GM04504 (cell line): ENCODE measurements at regions not wholly inside any gene's neighbourhood (a gene's known extent, or its start where the extent isn't known, plus 50 kb on each side); places are given as distances from the start of the nearest gene placed in this dataset.

Experiments
- DNase-seq: peaks from one replicate; pipeline ENCODE4 v3.0.0-alpha.2; 2012; ENCODE audit warnings: low read depth

DNA sequence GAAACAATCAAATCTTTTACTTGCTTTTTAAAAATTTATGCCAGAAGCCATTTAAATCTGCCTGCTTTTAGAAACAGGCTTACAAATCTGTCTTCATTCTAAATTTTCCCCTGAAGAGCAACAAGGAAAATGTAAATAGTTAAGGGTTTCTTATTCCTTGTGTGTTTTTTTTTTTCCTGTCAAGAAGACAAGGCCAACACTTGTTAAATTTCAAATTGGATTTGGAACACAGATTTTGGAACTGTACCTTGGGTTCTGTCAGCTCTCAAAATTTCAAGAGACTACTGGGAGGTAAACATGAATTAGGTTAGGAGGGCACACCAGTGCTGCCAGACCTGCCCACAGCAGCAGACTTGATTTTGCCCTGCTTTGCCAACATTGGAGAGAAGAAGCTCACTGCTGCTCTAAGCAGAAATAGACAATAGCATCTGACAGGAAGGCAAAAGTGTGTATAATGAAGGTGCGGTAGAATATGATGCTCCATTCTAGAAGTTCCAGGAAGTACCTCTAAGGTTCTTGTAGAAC is 121.7 kb downstream of the NHLRC3 start:
- no peak for DNase-seq

DNA sequence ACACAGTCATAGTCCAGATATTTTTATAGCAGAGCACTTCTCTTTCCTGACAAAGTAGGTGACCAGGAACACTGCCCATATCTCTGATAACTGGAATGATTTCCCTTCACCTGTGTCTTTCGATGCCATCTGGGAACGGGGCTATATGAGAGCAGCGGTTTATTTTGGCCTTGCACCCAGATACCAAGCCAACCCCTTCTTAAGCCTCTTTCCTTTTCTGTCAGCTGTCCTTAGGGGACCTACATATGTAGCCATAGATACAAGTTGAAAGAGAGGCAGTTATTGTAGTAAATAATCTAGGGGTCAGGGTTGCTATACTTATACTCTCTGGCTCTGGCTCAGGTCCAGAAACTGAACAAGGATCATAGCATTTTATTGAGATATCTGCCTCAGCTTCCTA is 128.8 kb downstream of the NHLRC3 start:
- DNase-seq, result no peak

DNA sequence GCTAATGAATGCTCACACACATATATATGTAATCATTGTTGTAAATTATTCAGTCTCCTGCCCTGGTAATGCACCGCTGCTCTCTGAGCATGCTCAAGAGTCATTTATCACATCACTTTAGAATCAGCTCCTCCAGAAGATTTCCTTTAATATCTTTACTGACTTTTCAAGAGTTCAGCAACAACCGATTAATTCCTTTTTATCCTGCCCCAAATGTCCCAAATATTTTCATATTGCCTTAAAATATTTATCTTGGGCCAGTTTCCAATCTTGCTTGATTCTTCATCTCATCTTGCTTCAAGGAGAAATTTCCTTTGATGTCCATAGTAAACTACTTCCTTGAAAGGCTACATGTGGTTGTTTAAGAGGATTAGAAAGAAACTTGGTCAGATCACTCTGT is 132.5 kb downstream of the NHLRC3 start:
- DNase-seq, result no peak

DNA sequence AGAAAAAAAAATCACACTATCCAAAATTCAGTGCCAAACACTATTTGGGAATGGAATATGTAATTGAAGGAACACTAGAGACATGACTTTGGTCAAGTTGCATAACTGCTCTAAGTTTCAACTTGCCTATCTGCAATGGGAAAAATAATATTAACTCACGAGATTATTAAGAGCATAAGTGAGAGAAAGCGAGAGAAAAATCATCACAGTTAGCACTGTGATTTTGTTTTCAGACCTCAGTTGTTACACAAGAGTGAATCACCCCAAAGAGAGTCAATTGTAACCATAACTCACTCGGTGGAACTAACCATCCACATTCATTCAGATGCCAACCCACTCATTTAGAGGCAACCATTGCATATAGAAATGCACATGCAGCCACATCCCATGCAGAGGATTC is 147.1 kb downstream of the NHLRC3 start:
- DNase-seq, result no peak

DNA sequence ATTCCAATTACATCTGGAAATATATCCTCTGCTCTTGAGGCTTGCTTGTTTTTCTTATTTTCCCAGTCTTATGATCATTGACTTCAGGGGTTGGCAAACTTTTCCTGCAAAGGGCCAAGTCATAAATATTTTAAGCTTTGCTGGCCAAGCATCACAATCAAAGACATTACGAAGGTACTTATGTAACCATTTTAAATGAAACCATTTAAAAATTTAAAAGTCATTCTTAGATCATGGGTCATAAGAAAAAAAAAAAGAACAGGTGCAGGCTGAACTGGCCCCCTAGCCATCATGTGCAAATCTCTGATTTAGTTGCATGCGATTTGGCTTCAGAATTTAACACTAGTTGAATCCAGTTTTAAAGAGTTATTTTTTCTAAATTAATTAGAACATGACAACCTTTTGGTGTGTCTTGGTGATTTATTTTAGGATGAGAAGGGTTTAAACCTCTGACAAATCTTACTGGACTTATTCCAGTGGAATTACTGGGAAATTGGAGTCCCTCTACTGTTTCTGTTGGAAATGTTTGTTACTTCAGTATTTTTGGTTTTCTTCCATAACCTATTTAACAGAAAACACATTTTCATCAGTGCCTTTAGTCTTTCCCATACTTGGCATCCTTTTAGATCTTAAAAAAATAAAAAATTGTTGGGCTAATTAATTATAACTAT is 148.1 kb downstream of the NHLRC3 start:
- no peak for DNase-seq

DNA sequence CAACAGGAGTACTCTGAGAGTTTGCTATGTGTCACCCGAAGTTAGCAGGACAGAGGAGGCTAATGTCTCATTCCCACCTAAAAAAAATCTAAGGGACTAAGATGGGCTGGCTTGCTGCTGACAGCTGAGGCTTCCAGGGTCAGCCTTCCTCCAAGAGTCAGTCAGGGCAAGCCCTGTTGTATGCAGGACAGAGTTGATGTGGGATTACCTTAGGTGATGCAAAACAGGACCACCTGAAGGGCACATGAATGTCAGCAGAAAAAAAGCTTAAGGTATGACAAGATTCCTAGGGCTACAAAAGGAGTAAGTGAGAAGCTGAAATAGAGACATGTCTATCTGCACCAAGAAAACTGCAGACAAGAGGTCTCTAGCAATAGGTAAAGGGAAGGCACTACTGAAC is 151.5 kb downstream of the NHLRC3 start:
- DNase-seq, result no peak

DNA sequence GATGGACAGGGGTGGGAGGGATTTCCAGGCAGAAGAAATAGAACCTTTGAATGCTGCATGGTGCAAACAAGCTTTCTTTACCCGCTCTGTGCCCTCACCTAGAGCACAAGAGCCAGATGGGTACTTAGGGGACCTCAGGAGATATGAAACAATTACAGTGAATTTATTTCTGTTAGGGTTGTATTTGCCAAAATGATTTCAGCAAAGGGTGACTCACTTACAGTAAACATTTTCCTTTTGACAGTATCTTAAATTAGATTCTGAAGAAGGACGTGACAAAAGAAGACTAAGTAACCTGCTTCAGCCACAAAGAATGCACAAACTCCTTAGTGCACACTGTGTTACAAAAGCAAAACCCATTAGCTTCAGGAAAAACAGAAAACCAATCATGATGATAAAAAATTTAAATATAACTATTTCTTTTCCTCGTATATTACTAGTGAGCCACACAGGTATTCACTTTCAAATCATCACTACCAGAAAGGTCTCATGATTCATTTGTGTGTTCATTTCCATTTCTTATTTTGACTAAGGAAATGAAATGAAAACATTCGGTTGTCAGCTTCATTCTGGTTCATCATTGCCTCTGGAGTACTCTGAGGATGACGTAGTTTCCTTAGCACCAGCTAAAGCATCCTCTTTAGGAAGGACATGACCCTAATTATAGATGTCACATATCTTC is 158.8 kb downstream of the NHLRC3 start:
- DNase-seq, result no peak

DNA sequence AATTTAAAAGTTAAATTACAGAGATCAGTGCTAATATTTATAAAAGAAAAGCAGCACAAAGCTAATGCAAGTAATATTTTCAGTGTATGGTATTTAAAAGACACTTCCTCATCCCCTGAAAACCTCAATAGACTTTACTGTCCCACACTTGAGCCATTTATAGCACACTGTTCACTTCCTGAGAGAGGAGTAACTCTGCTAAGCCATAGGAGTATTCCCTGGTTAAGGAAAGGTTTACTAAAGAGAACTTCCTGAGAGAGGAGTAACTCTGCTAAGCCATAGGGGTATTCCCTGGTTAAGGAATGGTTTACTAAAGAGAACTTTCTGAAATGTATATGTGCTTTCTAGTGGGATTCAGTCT is 159.4 kb downstream of the NHLRC3 start:
- no peak for DNase-seq

DNA sequence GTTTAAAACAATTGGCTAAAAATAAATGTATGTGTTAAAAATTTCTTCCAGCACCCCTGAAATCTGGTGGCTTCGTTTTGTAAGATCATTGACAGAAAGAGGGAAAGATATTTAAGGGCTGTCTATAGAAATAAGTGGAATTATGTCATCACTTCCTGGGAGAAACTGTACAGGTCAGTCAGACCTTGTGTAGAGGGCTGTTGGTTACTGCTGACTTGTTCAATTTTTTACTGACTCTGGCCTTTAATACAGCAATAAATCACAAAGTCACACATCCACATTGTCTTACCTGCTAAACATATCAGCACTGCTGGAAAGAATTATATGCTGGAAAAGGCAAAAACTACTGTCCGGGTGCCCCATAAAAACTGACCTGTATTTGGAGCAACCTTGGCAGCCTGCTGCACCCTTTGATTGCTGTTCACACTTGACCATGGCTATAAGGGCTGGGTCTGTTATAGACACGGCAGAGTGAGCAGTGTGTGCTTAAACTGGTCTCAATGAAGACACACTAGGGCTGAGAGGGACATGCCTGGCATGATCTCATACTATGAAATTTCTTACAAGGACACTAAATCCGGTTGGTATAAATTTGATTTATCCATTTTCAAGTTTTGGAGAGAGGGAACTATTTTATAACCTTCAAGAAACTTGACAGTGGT is 162.1 kb downstream of the NHLRC3 start:
- no peak for DNase-seq

DNA sequence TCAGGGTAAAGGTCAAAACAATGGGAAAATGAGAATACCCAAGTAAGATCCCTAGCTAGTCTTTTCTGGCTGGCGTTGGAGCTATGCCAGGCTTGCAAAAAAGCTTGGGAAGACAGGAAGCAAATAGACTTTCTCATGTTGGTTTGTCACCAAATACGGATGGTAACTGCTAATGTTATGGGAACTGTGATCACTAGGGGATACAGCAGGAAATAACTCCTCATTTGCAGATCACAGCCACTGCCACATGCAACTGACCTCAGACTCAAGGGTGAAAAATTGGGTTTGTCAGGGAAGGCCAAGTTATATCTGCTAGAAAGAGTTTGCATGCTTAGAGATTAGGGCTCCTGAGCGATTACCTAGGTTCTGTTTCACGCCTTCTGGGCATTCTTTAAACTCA is 162.9 kb downstream of the NHLRC3 start:
- DNase-seq, result no peak

DNA sequence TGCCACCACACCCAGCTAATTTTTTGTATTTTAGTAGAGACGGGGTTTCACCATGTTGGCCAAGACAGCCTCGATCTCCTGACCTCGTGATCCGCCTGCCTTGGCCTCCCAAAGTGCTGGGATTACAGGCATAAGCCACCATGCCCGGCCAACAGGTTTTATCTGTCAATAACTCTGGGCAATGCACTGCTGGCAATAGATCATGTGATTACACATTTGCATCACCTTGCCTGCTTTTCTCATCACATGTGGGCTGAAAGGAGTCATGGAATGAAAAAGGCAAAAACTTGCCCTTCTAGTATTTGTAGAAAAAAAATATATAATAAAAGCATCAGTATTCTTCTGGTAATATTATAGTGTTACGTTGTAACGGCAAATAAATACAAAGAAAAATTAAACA is 164.5 kb downstream of the NHLRC3 start:
- no peak for DNase-seq

DNA sequence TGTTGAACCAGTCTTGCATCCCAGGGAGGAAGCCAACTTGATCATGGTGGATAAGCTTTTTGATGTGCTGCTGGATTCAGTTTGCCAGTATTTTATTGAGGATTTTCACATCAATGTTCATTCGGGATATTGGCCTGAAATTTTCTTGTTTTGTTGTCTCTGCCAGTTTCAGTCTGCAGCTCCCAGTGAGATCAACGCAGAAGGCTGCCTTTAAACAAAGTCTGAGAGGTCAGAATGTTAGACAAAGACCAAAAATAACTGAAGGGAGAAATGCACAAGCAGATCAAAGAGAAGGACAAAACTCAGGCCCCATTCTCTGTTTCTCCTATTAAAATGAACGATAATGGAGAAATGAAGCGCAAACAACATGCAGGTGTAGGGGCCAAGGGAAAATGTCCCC is 170.4 kb downstream of the NHLRC3 start:
- no peak for DNase-seq

DNA sequence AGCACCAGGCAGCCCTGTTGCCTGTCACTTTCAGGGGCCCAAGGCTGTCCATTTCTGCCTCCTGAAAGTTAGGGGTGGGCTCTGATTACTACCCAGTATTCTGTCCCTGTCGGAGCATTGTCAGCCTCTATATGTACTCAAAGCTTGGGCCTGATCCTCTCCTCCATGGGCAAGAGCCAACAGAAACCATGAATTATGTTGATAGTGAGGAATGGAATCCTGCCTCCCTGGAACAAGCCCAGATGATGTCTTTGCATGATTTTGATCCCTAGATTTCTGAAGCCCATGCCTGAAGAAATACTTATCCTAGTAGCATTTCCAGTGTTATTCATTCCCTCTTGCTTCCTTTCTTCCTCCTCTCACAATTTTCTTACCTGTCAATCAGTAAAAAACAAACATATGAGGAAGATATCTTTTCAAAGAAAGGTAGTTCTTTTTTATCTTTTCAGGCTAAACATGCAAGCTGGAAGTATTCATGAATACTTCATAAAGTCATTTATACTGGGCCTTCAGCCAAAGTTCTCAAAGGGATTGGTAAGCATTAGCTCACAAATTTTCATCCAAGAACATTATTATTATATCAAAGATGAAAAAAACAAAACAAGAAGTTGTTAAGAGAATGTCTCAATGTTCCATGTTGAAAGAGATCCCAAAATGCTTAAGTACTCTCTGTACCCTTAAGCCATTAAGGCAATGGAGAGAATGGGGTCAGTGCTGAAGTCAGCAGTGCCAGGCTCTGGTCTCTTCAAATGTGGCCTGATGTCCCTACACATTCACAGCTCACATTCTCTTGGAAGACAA is 171.7 kb downstream of the NHLRC3 start:
- DNase-seq, result no peak

DNA sequence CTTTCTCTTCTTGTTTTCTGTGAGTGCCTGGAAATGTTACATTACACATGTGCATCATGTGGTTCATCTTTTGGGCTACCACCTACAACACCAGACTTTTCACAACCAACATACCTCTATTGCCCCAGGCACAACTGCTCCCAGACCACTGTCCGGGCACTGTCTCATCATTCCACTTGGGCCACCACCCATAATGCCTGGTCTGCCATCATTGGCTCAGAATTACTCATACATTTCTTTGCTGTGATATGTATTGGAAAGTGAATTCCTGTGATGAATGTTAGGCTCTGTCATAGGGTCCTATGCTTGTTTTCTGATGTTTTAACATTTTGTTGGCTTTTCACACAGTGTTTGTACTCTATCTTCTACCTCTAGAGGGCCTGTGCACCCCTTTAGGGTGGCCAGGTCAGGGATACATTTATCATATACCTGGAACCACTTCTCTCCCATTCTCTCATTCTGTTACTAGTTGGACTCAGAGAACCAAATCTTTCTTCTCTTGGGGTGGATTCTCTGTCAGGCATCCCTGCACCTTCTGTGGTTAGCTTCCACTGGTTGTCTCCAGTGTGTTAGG is 172.8 kb downstream of the NHLRC3 start:
- no peak for DNase-seq

DNA sequence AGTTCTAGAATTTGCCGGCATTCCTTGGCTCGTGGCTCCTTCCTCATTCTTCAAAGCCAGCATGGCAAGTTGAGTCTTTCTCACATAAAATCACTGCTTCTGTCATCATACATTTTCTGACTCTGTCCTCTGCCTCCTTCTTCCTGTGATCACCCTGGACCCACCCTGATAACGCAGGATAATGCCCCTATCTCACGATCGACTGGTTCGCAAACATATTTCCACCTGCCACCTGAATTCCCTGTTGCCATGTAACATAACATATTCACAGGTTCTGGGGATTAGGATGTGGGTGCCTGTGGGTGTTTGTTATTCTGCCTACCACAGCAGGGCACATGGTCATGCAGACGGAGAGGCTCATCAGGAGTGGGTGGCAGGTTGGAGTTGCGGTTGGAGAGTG is 177.7 kb downstream of the NHLRC3 start:
- no peak for DNase-seq

DNA sequence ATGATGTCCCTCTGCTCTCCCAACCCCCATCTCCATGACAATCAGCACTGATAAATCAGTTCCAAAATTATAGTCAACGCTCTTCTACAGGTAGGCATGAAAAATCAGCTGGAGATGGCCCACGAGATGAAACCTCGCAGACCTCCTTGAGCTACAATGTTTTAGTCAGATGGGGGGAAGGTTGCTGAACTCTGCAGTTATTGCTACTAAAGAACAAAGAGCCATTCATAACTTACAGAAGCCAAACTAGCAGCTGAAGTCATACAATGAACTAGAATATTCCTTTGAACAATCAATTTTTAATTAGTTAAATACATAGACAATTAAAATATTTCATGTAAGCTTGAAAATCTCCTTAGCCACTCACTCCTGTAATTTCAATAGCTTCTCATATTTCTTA is 179.2 kb downstream of the NHLRC3 start:
- DNase-seq, result no peak

DNA sequence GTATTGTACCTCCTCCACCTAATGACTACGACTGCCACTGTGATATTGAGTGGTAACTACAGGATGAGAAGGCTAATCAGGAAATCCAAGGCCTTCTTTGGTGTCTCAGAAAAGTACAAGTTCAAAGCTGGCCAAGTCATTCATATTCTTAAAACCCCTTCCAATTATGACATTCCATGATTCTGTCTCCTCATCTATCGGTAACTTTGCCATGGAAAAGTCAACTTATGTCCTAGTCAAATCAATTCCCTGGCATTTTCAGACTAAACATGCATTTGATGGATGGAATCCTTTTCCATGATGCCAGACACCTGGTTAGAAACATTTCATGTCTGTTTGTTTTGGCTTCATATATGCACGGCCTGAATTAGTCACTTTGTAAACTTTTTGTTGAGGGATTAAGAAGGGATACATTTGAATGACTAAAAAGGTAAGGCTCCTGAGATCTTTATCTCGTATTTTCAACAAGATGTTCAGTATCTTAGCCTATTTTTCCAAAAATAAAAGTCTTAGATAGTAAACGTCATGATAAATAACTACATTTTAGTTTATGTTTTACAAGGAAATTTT is 186.5 kb downstream of the NHLRC3 start:
- no peak for DNase-seq

DNA sequence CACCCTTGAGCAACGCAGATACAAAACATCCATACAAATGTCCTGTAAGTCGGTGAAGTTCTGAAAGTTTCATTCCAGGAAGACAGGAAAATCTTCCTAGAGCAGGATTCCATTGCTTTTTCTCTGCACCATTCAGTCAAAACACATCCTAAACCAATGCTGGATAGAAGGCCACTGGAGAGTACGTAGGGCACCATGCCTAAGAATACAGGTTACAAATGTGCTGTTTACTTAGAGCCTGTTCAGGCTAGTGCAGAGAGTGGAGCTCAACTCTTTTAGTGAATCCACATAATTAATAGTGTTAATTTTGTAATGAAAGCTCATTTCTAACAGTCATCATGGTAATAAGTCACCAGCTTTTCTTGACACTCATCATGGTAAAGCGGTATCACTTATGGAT is 187.6 kb downstream of the NHLRC3 start:
- no peak for DNase-seq

DNA sequence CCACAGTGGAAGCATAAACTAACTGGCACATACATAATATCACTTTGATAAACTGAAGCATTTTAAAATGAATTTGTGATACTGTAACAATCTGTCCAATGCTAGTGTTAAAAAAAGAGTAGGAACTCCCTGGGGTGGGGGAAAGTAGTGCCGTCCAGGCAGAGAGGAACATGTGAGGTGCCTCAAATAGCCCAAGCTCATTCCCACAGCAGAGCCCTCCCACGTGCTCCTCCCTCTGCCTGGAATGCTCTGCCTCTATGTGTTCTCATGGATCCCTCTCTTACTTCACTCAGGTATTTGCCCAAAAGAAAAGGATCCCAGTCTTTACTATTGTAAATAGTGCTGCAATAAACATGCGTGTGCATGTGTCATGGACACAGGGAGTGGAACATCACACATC is 188.1 kb downstream of the NHLRC3 start:
- no peak for DNase-seq

DNA sequence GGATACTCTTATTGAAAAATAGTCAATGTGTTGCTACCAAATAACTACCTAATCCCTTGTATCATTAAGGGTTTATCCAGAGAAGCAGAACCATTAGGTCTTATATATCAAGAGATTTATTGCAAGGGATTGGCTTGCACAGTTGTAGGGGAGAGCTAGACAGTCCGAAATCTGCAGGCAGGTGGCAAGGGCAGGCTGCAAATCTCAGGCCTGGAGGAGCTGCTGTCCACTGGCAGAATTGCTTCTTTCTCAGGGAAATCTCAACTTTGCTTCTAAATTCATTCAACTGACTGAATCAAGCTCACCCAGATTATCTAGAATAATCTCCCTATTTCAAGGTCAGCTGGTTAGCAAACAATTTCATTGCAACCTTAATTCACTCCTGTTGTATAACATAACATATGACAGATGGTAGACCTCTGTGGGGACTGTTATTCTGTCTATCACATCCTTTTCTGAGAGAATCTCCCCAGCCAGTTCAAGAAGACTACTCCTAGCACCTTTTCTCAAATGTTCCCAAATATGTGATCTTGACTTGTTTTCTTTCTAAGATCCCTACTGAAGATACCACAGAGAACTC is 194.2 kb downstream of the NHLRC3 start:
- no peak for DNase-seq

DNA sequence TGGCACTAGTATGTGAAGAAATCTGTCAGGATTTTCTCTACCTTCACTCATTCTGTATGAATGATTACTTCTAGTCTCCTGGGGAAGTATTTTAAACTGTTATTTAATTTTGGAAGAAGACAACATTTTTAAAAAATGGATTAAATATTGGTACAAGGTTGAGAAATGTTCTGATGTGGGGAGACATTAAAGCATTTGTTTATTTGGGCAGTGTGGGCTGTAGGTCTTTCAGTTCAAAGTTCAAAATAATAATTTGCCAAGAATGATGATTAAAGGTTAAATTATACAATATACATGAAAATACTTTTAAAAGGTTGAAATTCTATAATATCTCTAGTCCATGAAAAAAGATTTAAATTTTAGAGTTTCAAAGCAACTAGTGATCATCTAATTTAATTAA is 194.7 kb downstream of the NHLRC3 start:
- DNase-seq, result no peak

DNA sequence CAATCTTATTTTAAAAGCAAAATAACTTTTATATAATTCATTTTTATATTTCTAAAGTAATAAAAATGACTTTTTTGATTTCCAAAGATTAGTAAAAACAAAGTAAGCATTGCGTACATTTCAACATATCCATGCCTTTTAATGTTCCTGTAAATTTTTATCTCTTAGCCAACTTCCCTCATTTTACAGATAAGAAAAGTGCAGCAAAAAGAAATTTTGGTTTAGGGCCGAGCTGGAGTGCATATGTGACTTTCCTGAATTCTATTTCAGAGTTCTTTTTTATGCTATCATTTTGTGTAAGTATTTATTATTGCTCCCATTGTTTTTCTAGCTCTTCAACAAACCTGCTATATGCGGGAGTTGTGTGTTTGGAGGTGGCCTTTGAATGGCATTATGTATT is 195.3 kb downstream of the NHLRC3 start:
- DNase-seq, result no peak
